ENCODE measurements at regions not wholly inside any gene's neighbourhood (a gene's known extent, or its start where the extent isn't known, plus 50 kb on each side); places are given as distances from the start of the nearest gene placed in this dataset.

DNA sequence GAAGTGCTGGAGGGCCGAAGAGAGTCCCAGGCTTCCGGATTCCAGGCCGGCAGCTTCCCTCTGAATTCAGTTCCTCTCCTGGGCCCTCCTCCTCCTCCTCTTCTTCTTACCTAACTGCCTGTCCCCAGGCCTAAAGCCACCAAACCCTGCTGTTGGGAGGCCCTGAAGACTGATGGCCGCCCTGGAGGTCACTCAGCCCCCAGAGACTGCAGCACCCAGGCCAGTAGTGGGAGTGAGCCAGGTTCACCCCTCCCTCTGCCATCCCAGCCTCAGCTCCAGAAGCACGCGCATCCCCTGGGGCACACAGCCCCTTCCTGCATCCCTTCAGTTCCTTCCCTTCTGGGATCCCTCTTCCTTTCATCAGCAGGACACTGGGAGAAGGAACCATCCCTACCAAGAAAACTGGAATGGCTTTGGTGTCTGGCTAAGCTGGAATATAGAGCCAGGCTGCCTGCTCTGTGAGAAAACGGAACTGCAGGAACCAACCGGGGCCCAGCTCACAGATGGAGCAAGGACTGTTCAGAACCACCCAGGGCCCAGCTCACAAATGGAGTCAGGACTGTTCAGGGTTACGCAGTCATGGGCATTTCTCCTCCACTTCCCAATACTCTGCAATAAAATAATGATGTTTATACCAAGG, 127.4 kb downstream of the NDUFA10 start:
- TF ChIP-seq ZNF70 (CRISPR knock-in tag; IDR thresholded peaks at IDR 0.05) (no peak), TOX (CRISPR knock-in tag; IDR thresholded peaks at IDR 0.05; ENCODE audit: borderline replicate concordance) (no peak), GLIS3 (CRISPR knock-in tag; IDR thresholded peaks at IDR 0.05) (no peak)
- TF ChIP-seq, protein P1, sequence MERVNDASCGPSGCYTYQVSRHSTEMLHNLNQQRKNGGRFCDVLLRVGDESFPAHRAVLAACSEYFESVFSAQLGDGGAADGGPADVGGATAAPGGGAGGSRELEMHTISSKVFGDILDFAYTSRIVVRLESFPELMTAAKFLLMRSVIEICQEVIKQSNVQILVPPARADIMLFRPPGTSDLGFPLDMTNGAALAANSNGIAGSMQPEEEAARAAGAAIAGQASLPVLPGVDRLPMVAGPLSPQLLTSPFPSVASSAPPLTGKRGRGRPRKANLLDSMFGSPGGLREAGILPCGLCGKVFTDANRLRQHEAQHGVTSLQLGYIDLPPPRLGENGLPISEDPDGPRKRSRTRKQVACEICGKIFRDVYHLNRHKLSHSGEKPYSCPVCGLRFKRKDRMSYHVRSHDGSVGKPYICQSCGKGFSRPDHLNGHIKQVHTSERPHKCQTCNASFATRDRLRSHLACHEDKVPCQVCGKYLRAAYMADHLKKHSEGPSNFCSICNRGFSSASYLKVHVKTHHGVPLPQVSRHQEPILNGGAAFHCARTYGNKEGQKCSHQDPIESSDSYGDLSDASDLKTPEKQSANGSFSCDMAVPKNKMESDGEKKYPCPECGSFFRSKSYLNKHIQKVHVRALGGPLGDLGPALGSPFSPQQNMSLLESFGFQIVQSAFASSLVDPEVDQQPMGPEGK (CRISPR knock-in tag; IDR thresholded peaks at IDR 0.05; ENCODE audit: borderline replicate concordance), result no peak
